T1000 (cell line): ENCODE measurements at regions not wholly inside any gene's neighbourhood (a gene's known extent, or its start where the extent isn't known, plus 50 kb on each side); places are given as distances from the start of the nearest gene placed in this dataset.
"Not testable (repeated sequence)": the region's sequence is repeated elsewhere in the genome, so short reads cannot be mapped to it uniquely, and the experiment has no call there.

Experiments used
- DNase-seq: peaks from one replicate; lab custom pipeline; 2025; ENCODE audit warnings: mixed read lengths; lab: John Stamatoyannopoulos, UW

DNA sequence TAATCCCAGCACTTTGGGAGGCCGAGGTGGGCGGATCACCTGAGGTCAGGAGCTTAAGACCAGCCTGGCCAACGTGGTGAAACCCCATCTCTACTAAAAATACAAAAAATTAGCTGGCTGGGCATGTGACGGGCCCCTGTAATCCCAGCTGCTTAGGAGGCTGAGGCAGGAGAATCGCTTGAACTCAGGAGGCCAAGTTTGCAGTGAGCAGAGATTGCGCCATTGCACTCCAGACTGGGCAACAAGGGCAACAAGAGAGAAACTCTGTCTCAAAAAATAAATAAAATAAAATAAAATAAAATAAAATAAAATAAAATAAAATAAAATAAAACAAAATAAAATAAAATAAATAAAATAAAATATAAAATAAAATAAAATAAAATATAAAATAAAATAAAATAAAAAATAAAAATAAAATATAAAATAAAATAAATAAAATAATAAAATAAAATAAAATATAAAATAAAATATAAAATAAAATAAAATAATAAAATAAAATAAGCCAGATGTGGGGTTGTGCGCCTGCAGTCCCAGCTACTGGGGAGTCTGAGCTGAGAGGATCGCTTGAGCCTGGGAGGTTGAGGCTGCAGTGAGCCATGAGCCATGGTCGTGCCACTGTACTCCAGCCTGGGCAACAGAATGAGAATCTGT is 49.8 kb upstream of the ITGB1 start:
- not testable (repeated sequence) for DNase-seq
